SK-N-MC (cell line): ENCODE measurements at regions not wholly inside any gene's neighbourhood (a gene's known extent, or its start where the extent isn't known, plus 50 kb on each side); places are given as distances from the start of the nearest gene placed in this dataset.

Experiments used
- DNase-seq: peaks from one replicate; pipeline ENCODE4 v3.0.0-alpha.2; 2011; ENCODE audit warnings: low read depth, low spot score
- H3K27ac ChIP-seq: fragments of 200-600 bp; sonication (generic); 2 replicates; pipeline ENCODE4 v1.5.1; 2016; ENCODE audit warnings: mixed run types
- H3K36me3 ChIP-seq: fragments of 200-600 bp; sonication (generic); 2 replicates; pipeline ENCODE4 v1.6.1; 2017; ENCODE audit warnings: antibody characterized with exemption, low read length, mixed read lengths; ENCODE audit not compliant: insufficient read depth
- H3K4me3 ChIP-seq: fragments of 200-600 bp; sonication (generic); 2 replicates; pipeline ENCODE4 v1.5.1; 2016
- H3K9ac ChIP-seq: fragments of 200-600 bp; sonication (generic); 2 replicates; pipeline ENCODE4 v1.8.0; 2017; ENCODE audit warnings: mixed run types, mixed read lengths; ENCODE audit not compliant: insufficient read length
- H3K9me3 ChIP-seq: fragments of 200-600 bp; sonication (generic); 2 replicates; pipeline ENCODE4 v1.6.1; 2017; ENCODE audit warnings: low read depth, mild to moderate bottlenecking, antibody characterized with exemption, low read length, moderate library complexity, mixed read lengths
- EZH2 ChIP-seq: fragments of 200-600 bp; sonication (generic); IDR thresholded peaks from one replicate; pipeline ENCODE4 v1.6.1; 2017; ENCODE audit warnings: antibody characterized with exemption
- FOXP2 ChIP-seq: optimal IDR thresholded peaks from 2 replicates; pipeline ENCODE3; 2011; ENCODE audit warnings: mild to moderate bottlenecking, moderate library complexity; ENCODE audit not compliant: insufficient read depth; ENCODE audit errors: extremely low read length, control extremely low read depth
- POLR2AphosphoS5 ChIP-seq: IDR thresholded peaks from 2 replicates; pipeline ENCODE4 v1.6.1; 2012; ENCODE audit warnings: mild to moderate bottlenecking, low read depth, low read length, borderline replicate concordance

GRCh38 chr17:6231465-6231864, 161.3 kb downstream of the WSCD1 start:
- H3K4me3 ChIP-seq: no peak overlapping the region
- no peak overlapping the region for H3K27ac ChIP-seq
- no peaks in the 10 kb centered on the region for H3K36me3 ChIP-seq
- no peak for DNase-seq
- TF ChIP-seq POLR2AphosphoS5 (no peak), EZH2 (no peak), FOXP2 (no peak)
- no peak overlapping the region for H3K9ac ChIP-seq
- H3K9me3 ChIP-seq: no peaks in the 10 kb centered on the region

DNA sequence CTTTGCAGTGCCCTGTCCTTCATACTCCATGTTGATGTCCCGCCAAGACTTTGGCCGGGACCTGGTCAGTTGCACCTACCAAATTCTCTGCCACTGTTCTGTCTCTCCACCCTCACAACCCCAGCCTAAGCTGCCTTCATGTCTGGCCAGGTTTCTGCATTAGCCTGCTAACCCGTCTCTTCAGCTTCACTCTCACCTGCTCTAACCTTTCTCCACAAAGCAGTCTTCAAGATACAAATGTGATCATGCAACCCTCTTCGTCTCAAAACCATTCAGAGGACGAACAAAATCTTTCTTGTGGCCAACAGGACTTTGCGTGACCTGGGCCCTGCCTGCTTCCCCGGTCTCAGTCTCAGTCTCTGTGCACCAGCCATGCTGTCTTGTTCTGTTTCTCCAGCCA, 148.2 kb downstream of the WSCD1 start:
- no peaks in the 10 kb centered on the region for H3K9me3 ChIP-seq
- no peak for DNase-seq
- H3K36me3 ChIP-seq: no peaks in the 10 kb centered on the region
- no peak overlapping the region for H3K4me3 ChIP-seq
- no peak overlapping the region for H3K9ac ChIP-seq
- TF ChIP-seq FOXP2: no peak
- no peak for TF ChIP-seq EZH2
- TF ChIP-seq POLR2AphosphoS5: no peak
- no peak overlapping the region for H3K27ac ChIP-seq

DNA sequence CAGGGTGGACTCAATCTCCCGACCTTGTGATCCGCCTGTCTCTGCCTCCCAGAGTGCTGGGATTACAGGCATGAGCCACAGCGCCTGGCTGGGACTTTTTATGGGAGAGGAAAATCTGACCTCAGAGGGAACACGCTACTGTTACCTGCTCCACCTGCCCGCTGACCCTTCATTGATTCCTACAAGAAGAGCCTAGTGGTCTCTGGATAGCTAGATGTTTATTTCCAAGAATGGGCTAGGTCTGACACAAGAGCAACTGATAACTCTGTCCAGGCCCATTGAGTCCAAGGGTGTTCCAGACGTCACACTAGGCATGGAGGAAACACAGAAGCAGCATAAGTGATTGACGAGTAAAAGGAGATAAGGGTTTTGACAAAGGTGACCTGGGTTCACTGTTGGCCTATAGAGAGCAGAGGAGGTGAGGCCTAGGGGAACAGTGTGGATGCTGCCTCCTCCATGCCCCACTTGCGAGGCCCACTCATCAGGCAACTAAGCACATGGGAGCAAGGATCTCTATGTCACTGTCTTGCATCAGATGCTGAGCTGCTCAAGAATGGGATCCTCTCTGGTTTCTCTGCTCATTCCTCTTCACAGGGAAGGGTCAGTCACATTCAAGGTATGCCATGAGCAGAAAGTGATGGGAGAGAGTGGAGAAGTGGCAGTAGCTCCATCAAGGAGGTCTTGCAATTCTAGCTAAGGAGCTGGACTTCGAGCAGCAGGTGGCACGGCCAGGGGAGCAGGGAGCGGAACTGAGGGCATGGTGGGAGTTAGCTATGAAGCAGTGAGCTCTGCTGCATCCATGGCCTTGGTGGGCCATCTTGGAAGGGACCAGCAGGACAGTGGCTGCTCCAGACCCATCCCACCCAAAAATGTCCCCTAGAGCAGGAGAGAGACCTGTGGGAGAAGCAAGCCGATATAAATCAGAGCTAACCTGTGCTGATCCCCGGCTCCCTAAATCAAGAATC, 145.2 kb downstream of the WSCD1 start:
- Histone ChIP-seq H3K4me3 (no peak overlapping the region), H3K9ac (no peak overlapping the region), H3K9me3 (no peaks in the 10 kb centered on the region), H3K36me3 (no peaks in the 10 kb centered on the region), H3K27ac (no peak overlapping the region)
- DNase-seq: no peak
- TF ChIP-seq EZH2: no peak
- no peak for TF ChIP-seq POLR2AphosphoS5
- TF ChIP-seq FOXP2: no peak

DNA sequence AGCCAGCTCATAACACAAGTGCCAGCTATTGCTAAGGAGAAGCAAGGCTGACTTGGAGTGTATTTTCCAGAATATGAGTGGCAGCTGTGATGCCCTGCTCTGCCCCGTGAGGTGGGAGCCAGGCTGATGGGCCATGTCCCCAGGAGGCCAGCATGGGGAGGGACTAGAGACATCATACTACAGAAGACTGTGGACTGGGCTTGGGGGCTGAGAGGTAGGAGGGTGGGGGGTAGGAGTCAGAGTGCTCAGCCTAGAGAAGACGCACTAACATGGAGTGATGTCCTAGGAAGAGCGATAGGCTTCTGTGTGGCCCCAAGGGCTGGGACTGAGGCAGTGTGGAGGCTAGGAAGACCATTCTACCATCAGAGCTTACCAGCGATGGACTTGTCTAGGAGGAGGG, 143.7 kb downstream of the WSCD1 start:
- no peak for DNase-seq
- no peak overlapping the region for H3K4me3 ChIP-seq
- no peaks in the 10 kb centered on the region for H3K36me3 ChIP-seq
- no peak overlapping the region for H3K9ac ChIP-seq
- no peaks in the 10 kb centered on the region for H3K9me3 ChIP-seq
- TF ChIP-seq FOXP2: no peak
- no peak for TF ChIP-seq EZH2
- no peak for TF ChIP-seq POLR2AphosphoS5
- H3K27ac ChIP-seq: no peak overlapping the region

DNA sequence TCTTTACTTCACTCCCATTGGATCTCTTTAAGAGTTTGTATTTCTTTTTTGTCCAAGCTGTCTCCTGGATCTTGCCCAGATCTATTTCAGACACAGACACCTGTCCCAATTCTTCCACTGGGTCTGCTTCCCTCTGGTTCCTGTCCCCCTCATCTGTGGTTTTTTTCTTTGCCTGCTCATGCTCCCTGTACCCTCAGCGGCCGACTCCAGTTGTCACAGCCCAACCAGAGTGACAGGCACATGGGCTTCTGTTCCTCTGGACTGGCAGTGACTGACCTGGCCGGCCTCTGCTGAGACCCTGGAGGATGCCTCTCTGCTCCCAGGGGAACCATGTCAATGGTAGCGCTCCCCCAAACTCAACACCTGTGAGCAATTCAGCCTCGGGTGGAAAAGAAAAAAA, 142.6 kb downstream of the WSCD1 start:
- no peak overlapping the region for H3K27ac ChIP-seq
- no peaks in the 10 kb centered on the region for H3K36me3 ChIP-seq
- no peak for DNase-seq
- TF ChIP-seq EZH2 (no peak), POLR2AphosphoS5 (no peak), FOXP2 (no peak)
- H3K4me3 ChIP-seq: no peak overlapping the region
- H3K9me3 ChIP-seq: no peaks in the 10 kb centered on the region
- H3K9ac ChIP-seq: no peak overlapping the region

DNA sequence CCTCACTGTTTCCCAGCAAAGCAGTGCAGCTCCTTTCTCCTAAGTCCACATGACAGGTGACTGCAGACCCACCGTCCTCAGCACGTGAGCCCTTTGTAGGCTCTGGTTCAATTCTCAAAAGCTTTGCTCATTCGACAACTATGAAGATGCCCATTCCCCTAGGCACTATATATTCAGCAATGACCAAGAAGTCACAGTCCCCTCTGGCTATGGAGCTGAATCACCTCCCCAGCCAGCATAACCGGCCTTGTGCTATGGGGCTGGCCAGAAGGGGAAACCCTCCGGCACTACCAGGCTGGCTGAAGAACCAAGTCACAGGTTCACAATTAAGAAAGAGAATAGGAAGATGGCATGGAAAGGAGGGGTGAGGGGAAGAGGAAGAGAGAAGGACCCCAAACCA, 139.7 kb downstream of the WSCD1 start:
- TF ChIP-seq POLR2AphosphoS5 (no peak), FOXP2 (no peak), EZH2 (no peak)
- no peak overlapping the region for H3K9ac ChIP-seq
- H3K27ac ChIP-seq: no peak overlapping the region
- DNase-seq: no peak
- no peak overlapping the region for H3K4me3 ChIP-seq
- H3K36me3 ChIP-seq: no peaks in the 10 kb centered on the region
- H3K9me3 ChIP-seq: no peaks in the 10 kb centered on the region

GRCh38 chr17:6208608-6209180, 138.5 kb downstream of the WSCD1 start:
- Histone ChIP-seq H3K9ac (no peak overlapping the region), H3K27ac (no peak overlapping the region), H3K4me3 (no peak overlapping the region), H3K9me3 (no peaks in the 10 kb centered on the region), H3K36me3 (no peaks in the 10 kb centered on the region)
- no peak for TF ChIP-seq POLR2AphosphoS5
- TF ChIP-seq FOXP2: no peak
- TF ChIP-seq EZH2: no peak
- no peak for DNase-seq

GRCh38 chr17:6205525-6205924, 135.3 kb downstream of the WSCD1 start:
- Histone ChIP-seq H3K9ac (no peak overlapping the region), H3K27ac (no peak overlapping the region), H3K4me3 (no peak overlapping the region), H3K9me3 (no peaks in the 10 kb centered on the region), H3K36me3 (no peaks in the 10 kb centered on the region)
- TF ChIP-seq POLR2AphosphoS5 (no peak), EZH2 (no peak), FOXP2 (no peak)
- no peak for DNase-seq

GRCh38 chr17:6205033-6205432, 134.9 kb downstream of the WSCD1 start:
- no peaks in the 10 kb centered on the region for H3K36me3 ChIP-seq
- H3K9me3 ChIP-seq: no peaks in the 10 kb centered on the region
- DNase-seq: no peak
- H3K9ac ChIP-seq: no peak overlapping the region
- no peak overlapping the region for H3K4me3 ChIP-seq
- no peak overlapping the region for H3K27ac ChIP-seq
- TF ChIP-seq FOXP2 (no peak), POLR2AphosphoS5 (no peak), EZH2 (no peak)
